ENCODE measurements at regions not wholly inside any gene's neighbourhood (a gene's known extent, or its start where the extent isn't known, plus 50 kb on each side); places are given as distances from the start of the nearest gene placed in this dataset.
"Not testable (repeated sequence)": the region's sequence is repeated elsewhere in the genome, so short reads cannot be mapped to it uniquely, and the experiment has no call there.

GRCh38 chr4:138113819-138114400, 128.2 kb downstream of the SLC7A11 start:
- DNase-seq (ENCODE audit: low spot score in 2 of 2), result no peak
- Histone ChIP-seq H3K27me3 (no peaks in the 10 kb centered on the region), H3K27ac (no peak overlapping the region), H3K36me3 (no peaks in the 10 kb centered on the region), H3K9me3 (no peaks in the 10 kb centered on the region), H3K4me1 (no peaks in the 10 kb centered on the region), H3K4me3 (no peak overlapping the region)
- 41% methylated on average over 1 of the region's 1 CpG for WGBS
- no peak for TF ChIP-seq POLR2AphosphoS5 (IDR thresholded peaks at IDR 0.05)
- TF ChIP-seq CTCF (IDR thresholded peaks at IDR 0.05), result no peak
- no peak for TF ChIP-seq EP300 (IDR thresholded peaks at IDR 0.05)
- no peak for TF ChIP-seq POLR2A (IDR thresholded peaks at IDR 0.05)

- WGBS, result 89% methylated on average over 8 of the region's 8 CpGs
- not testable (repeated sequence) for H3K4me1 ChIP-seq; H3K4me3 ChIP-seq; H3K36me3 ChIP-seq; DNase-seq (ENCODE audit: low spot score in 2 of 2); H3K9me3 ChIP-seq; H3K27ac ChIP-seq; H3K27me3 ChIP-seq
Observed at GRCh38 chr4:138112890-138113289, 129.3 kb downstream of the SLC7A11 start.

GRCh38 chr4:138112389-138112788, 129.8 kb downstream of the SLC7A11 start:
- TF ChIP-seq POLR2AphosphoS5 (IDR thresholded peaks at IDR 0.05), result no peak
- TF ChIP-seq EP300 (IDR thresholded peaks at IDR 0.05), result no peak
- no peak for TF ChIP-seq CTCF (IDR thresholded peaks at IDR 0.05)
- no peak for TF ChIP-seq POLR2A (IDR thresholded peaks at IDR 0.05)
- H3K27ac ChIP-seq, result no peak overlapping the region
- H3K4me1 ChIP-seq, result no peaks in the 10 kb centered on the region
- no peaks in the 10 kb centered on the region for H3K36me3 ChIP-seq
- DNase-seq (ENCODE audit: low spot score in 2 of 2), result no peak
- H3K9me3 ChIP-seq, result no peaks in the 10 kb centered on the region
- 91% methylated on average over 2 of the region's 2 CpGs for WGBS
- no peaks in the 10 kb centered on the region for H3K27me3 ChIP-seq
- no peak overlapping the region for H3K4me3 ChIP-seq

GRCh38 chr4:138111462-138112000, 130.6 kb downstream of the SLC7A11 start:
- H3K4me1 ChIP-seq, result no peaks in the 10 kb centered on the region
- H3K9me3 ChIP-seq, result no peaks in the 10 kb centered on the region
- no peak for DNase-seq (ENCODE audit: low spot score in 2 of 2)
- H3K4me3 ChIP-seq, result no peak overlapping the region
- WGBS, result 81% methylated on average over 3 of the region's 3 CpGs
- no peak for TF ChIP-seq POLR2A (IDR thresholded peaks at IDR 0.05)
- no peak for TF ChIP-seq EP300 (IDR thresholded peaks at IDR 0.05)
- H3K36me3 ChIP-seq, result no peaks in the 10 kb centered on the region
- no peak overlapping the region for H3K27ac ChIP-seq
- no peaks in the 10 kb centered on the region for H3K27me3 ChIP-seq

- H3K27ac ChIP-seq, result no peak overlapping the region
- H3K4me3 ChIP-seq, result no peak overlapping the region
- no peak for DNase-seq (ENCODE audit: low spot score in 2 of 2)
- WGBS, result 47% methylated on average over 1 of the region's 1 CpG
- H3K27me3 ChIP-seq, result no peaks in the 10 kb centered on the region
- no peaks in the 10 kb centered on the region for H3K4me1 ChIP-seq
- H3K36me3 ChIP-seq, result no peaks in the 10 kb centered on the region
- H3K9me3 ChIP-seq, result no peaks in the 10 kb centered on the region
- TF ChIP-seq POLR2A (IDR thresholded peaks at IDR 0.05), result no peak
- TF ChIP-seq POLR2AphosphoS5 (IDR thresholded peaks at IDR 0.05), result no peak
- no peak for TF ChIP-seq EP300 (IDR thresholded peaks at IDR 0.05)
- no peak for TF ChIP-seq CTCF (IDR thresholded peaks at IDR 0.05)
Observed at GRCh38 chr4:138110815-138111214, 131.3 kb downstream of the SLC7A11 start.

- H3K4me1 ChIP-seq, result no peaks in the 10 kb centered on the region
- no peaks in the 10 kb centered on the region for H3K9me3 ChIP-seq
- 80% methylated on average over 4 of the region's 4 CpGs for WGBS
- no peaks in the 10 kb centered on the region for H3K36me3 ChIP-seq
- no peak for DNase-seq (ENCODE audit: low spot score in 2 of 2)
- no peaks in the 10 kb centered on the region for H3K27me3 ChIP-seq
- no peak overlapping the region for H3K27ac ChIP-seq
- TF ChIP-seq POLR2AphosphoS5 (IDR thresholded peaks at IDR 0.05), result no peak
- no peak for TF ChIP-seq CTCF (IDR thresholded peaks at IDR 0.05)
- no peak for TF ChIP-seq EP300 (IDR thresholded peaks at IDR 0.05)
- H3K4me3 ChIP-seq, result no peak overlapping the region
Observed at GRCh38 chr4:138107023-138107422, 135.1 kb downstream of the SLC7A11 start.

All from suprapubic skin (tissue), 4 donors.